Liver (tissue), 8 donors: ENCODE measurements at regions not wholly inside any gene's neighbourhood (a gene's known extent, or its start where the extent isn't known, plus 50 kb on each side); places are given as distances from the start of the nearest gene placed in this dataset.

Source experiments
- DNase-seq: peaks from one replicate; pipeline ENCODE4 v3.0.0-alpha.2; 2017; ENCODE audit warnings: low spot score
- H3K27ac ChIP-seq, 2 donors: one replicate each; pipeline ENCODE4 v1.7.0; 2013; ENCODE audit warnings: inconsistent platforms in 2 of 2, low read length in 2 of 2, control low read depth in 1 of 2, low read depth in 1 of 2, mild to moderate bottlenecking in 1 of 2
- H3K27me3 ChIP-seq, 4 donors: one replicate each; pipeline versions ENCODE4 v1.6.1 to v1.7.0; 2013; ENCODE audit warnings: low read length in 3 of 4, inconsistent platforms in 1 of 4, mild to moderate bottlenecking in 1 of 4, moderate library complexity in 1 of 4; ENCODE audit not compliant: control insufficient read depth in 4 of 4, insufficient read depth in 4 of 4
- H3K36me3 ChIP-seq, 4 donors: one replicate each; pipeline versions ENCODE4 v1.6.1 to v1.7.0; 2013; ENCODE audit warnings: low read length in 3 of 4, mild to moderate bottlenecking in 3 of 4, low read depth in 1 of 4, moderate library complexity in 1 of 4; ENCODE audit not compliant: control insufficient read depth in 4 of 4, insufficient read depth in 3 of 4
- H3K4me1 ChIP-seq, 4 donors: one replicate each; pipeline versions ENCODE4 v1.6.1 to v1.7.0; 2013; ENCODE audit warnings: low read length in 3 of 4, mild to moderate bottlenecking in 3 of 4, moderate library complexity in 1 of 4; ENCODE audit not compliant: control insufficient read depth in 4 of 4, insufficient read depth in 4 of 4
- H3K4me3 ChIP-seq, 3 donors: one replicate each; pipeline versions ENCODE4 v1.6.1 to v1.7.0; 2013; ENCODE audit warnings: low read length in 3 of 3, control low read depth in 1 of 3, low read depth in 1 of 3, mild to moderate bottlenecking in 1 of 3
- H3K9ac ChIP-seq, 2 donors: one replicate each; pipeline ENCODE4 v1.7.0; 2013; ENCODE audit warnings: low read length in 2 of 2, mild to moderate bottlenecking in 2 of 2, moderate library complexity in 2 of 2, control low read depth in 1 of 2, low read depth in 1 of 2
- H3K9me3 ChIP-seq, 4 donors: one replicate each; pipeline versions ENCODE4 v1.6.1 to v1.7.0; 2013; ENCODE audit warnings: low read length in 3 of 4; ENCODE audit not compliant: control insufficient read depth in 4 of 4
- ATF3 ChIP-seq: IDR thresholded peaks from 2 replicates; pipeline ENCODE4 v1.6.1; 2016; ENCODE audit warnings: antibody characterized with exemption
- CTCF ChIP-seq: fragments of 150-350 bp; IDR thresholded peaks from 2 replicates; pipeline ENCODE4 v1.5.1; 2017; ENCODE audit warnings: improper control_type of control experiment, low read depth, low read length; ENCODE audit not compliant: missing input control
- EGR1 ChIP-seq, 2 donors: IDR thresholded peaks; 2 replicates each; pipeline ENCODE4 v1.6.1; 2016 to 2018; ENCODE audit warnings: antibody characterized with exemption in 2 of 2, low read depth in 2 of 2
- FOXA1 ChIP-seq: IDR thresholded peaks from 2 replicates; pipeline ENCODE4 v1.6.1; 2016; ENCODE audit warnings: antibody characterized with exemption
- FOXA2 ChIP-seq: IDR thresholded peaks from 2 replicates; pipeline ENCODE4 v1.6.1; 2016; ENCODE audit warnings: antibody characterized with exemption
- GABPA ChIP-seq, 2 donors: IDR thresholded peaks in 1 of 2; conservative IDR thresholded peaks in 1 of 2; 2 replicates each; pipeline ENCODE4 v1.6.1; 2016; ENCODE audit warnings: antibody characterized with exemption in 2 of 2, mild to moderate bottlenecking in 1 of 2, moderate library complexity in 1 of 2
- HNF4A ChIP-seq, 2 donors: conservative IDR thresholded peaks; 2 replicates each; pipeline ENCODE4 v1.6.1; 2016; ENCODE audit warnings: antibody characterized with exemption in 2 of 2, mild to moderate bottlenecking in 2 of 2
- HNF4G ChIP-seq: IDR thresholded peaks from 2 replicates; pipeline ENCODE4 v1.6.1; 2016; ENCODE audit warnings: antibody characterized with exemption
- JUND ChIP-seq, 2 donors: IDR thresholded peaks; 2 replicates each; pipeline ENCODE4 v1.6.1; 2016; ENCODE audit warnings: antibody characterized with exemption in 2 of 2
- MAX ChIP-seq: IDR thresholded peaks from 2 replicates; pipeline ENCODE4 v1.6.1; 2016; ENCODE audit warnings: antibody characterized with exemption
- NR2F2 ChIP-seq: IDR thresholded peaks from 2 replicates; pipeline ENCODE4 v1.6.1; 2016; ENCODE audit warnings: antibody characterized with exemption
- RAD21 ChIP-seq, 2 donors: IDR thresholded peaks; 2 replicates each; pipeline ENCODE4 v1.6.1; 2016; ENCODE audit warnings: antibody characterized with exemption in 2 of 2, mild to moderate bottlenecking in 2 of 2
- REST ChIP-seq: IDR thresholded peaks from 2 replicates; pipeline ENCODE4 v1.6.1; 2016; ENCODE audit warnings: antibody characterized with exemption, mild to moderate bottlenecking
- RXRA ChIP-seq, 2 donors: IDR thresholded peaks; 2 replicates each; pipeline ENCODE4 v1.6.1; 2017 to 2018; ENCODE audit warnings: antibody characterized with exemption in 2 of 2, mild to moderate bottlenecking in 1 of 2
- SP1 ChIP-seq: IDR thresholded peaks from 2 replicates; pipeline ENCODE4 v1.6.1; 2018; ENCODE audit warnings: antibody characterized with exemption, mild to moderate bottlenecking
- TAF1 ChIP-seq: conservative IDR thresholded peaks from 2 replicates; pipeline ENCODE4 v1.6.1; 2016; ENCODE audit warnings: antibody characterized with exemption, mild to moderate bottlenecking
- YY1 ChIP-seq: IDR thresholded peaks from 2 replicates; pipeline ENCODE4 v1.6.1; 2016; ENCODE audit warnings: antibody characterized with exemption, mild to moderate bottlenecking
- ZBTB33 ChIP-seq: IDR thresholded peaks from 2 replicates; pipeline ENCODE4 v1.6.1; 2016; ENCODE audit warnings: antibody characterized with exemption
- WGBS: extraction: QIAGEN DNeasy Blood & Tissue Kit; methylation state at CpG from one replicate; pipeline ENCODE4 v1.1.7; 2013; 5-methylcytosine and 5-hydroxymethylcytosine counted together
- donor health status: healthy.
- donor health status: healthy.
- donor health status: healthy.
- donor health status: healthy.
- donor health status: healthy.

- DNase-seq = no peak
- H3K36me3 ChIP-seq = no peaks in the 10 kb centered on the region
- 88% methylated on average over 3 of the region's 3 CpGs for WGBS
- no peaks in the 10 kb centered on the region for H3K4me1 ChIP-seq
- no peak overlapping the region for H3K9ac ChIP-seq
- no peaks in the 10 kb centered on the region for H3K27me3 ChIP-seq
- no peak overlapping the region for H3K4me3 ChIP-seq
- TF ChIP-seq CTCF (no peak), REST (no peak), GABPA (IDR thresholded peaks at IDR 0.05 in 1 of 2, conservative IDR thresholded peaks at IDR 0.05 in 1 of 2) (no peak), HNF4A (conservative IDR thresholded peaks at IDR 0.05) (no peak), HNF4G (no peak), TAF1 (no peak), ATF3 (no peak), FOXA2 (no peak), EGR1 (IDR thresholded peaks at IDR 0.05; ENCODE audit: low read depth in 2 of 2) (no peak), FOXA1 (no peak), YY1 (no peak)
- H3K27ac ChIP-seq = no peak overlapping the region
- peaks cover 0 to 2% (median under 1%) of the 10 kb centered on the region in 4 donors for H3K9me3 ChIP-seq
Measured at GRCh38 chr2:66264354-66264753, 170.6 kb upstream of the MEIS1 start.

GRCh38 chr2:66255867-66256266 is 179.1 kb upstream of the MEIS1 start:
- no peak overlapping the region for H3K9ac ChIP-seq
- H3K36me3 ChIP-seq = no peaks in the 10 kb centered on the region
- DNase-seq = no peak
- peaks cover 0 to 2% (median under 1%) of the 10 kb centered on the region in 4 donors for H3K9me3 ChIP-seq
- H3K4me3 ChIP-seq = no peak overlapping the region
- TF ChIP-seq FOXA2 (no peak), RXRA (IDR thresholded peaks at IDR 0.05) (no peak), TAF1 (no peak), NR2F2 (no peak), ZBTB33 (no peak), FOXA1 (no peak), JUND (IDR thresholded peaks at IDR 0.05) (no peak), GABPA (IDR thresholded peaks at IDR 0.05 in 1 of 2, conservative IDR thresholded peaks at IDR 0.05 in 1 of 2) (no peak), RAD21 (IDR thresholded peaks at IDR 0.05) (no peak), HNF4G (no peak), EGR1 (IDR thresholded peaks at IDR 0.05; ENCODE audit: low read depth in 2 of 2) (no peak), HNF4A (conservative IDR thresholded peaks at IDR 0.05) (no peak), ATF3 (no peak), SP1 (no peak), YY1 (no peak), MAX (no peak)
- H3K27me3 ChIP-seq = no peaks in the 10 kb centered on the region
- WGBS = 51% methylated on average over 3 of the region's 3 CpGs
- no peak overlapping the region for H3K27ac ChIP-seq
- H3K4me1 ChIP-seq = no peaks in the 10 kb centered on the region
